Omental fat pad (tissue), 3 donors: ENCODE measurements at regions not wholly inside any gene's neighbourhood (a gene's known extent, or its start where the extent isn't known, plus 50 kb on each side); places are given as distances from the start of the nearest gene placed in this dataset.
"Not testable (repeated sequence)": the region's sequence is repeated elsewhere in the genome, so short reads cannot be mapped to it uniquely, and the experiment has no call there.

Source experiments
- ATAC-seq: fragments of 150-250 bp; one replicate; pipeline ENCODE4 v1.9.1; 2016; ENCODE audit warnings: mild to moderate bottlenecking, moderate library complexity; ENCODE audit not compliant: low FRiP score
- DNase-seq: peaks from one replicate; pipeline ENCODE4 v3.0.0-alpha.2; 2019; ENCODE audit warnings: low spot score
- TF ChIP-seq, protein P1 (sequence below), 3 donors: fragments of 450-650 bp; IDR thresholded peaks; one replicate each; pipeline ENCODE4 v1.5.1; 2016 to 2017; ENCODE audit warnings: antibody characterized with exemption in 3 of 3, mild to moderate bottlenecking in 3 of 3, moderate library complexity in 2 of 3

GRCh38 chr2:235220331-235220730 is 268.5 kb downstream of the SH3BP4 start:
- ATAC-seq (no peak), DNase-seq (no peak)
- TF ChIP-seq, protein P1, sequence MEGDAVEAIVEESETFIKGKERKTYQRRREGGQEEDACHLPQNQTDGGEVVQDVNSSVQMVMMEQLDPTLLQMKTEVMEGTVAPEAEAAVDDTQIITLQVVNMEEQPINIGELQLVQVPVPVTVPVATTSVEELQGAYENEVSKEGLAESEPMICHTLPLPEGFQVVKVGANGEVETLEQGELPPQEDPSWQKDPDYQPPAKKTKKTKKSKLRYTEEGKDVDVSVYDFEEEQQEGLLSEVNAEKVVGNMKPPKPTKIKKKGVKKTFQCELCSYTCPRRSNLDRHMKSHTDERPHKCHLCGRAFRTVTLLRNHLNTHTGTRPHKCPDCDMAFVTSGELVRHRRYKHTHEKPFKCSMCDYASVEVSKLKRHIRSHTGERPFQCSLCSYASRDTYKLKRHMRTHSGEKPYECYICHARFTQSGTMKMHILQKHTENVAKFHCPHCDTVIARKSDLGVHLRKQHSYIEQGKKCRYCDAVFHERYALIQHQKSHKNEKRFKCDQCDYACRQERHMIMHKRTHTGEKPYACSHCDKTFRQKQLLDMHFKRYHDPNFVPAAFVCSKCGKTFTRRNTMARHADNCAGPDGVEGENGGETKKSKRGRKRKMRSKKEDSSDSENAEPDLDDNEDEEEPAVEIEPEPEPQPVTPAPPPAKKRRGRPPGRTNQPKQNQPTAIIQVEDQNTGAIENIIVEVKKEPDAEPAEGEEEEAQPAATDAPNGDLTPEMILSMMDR (IDR thresholded peaks at IDR 0.05): no peak

DNA sequence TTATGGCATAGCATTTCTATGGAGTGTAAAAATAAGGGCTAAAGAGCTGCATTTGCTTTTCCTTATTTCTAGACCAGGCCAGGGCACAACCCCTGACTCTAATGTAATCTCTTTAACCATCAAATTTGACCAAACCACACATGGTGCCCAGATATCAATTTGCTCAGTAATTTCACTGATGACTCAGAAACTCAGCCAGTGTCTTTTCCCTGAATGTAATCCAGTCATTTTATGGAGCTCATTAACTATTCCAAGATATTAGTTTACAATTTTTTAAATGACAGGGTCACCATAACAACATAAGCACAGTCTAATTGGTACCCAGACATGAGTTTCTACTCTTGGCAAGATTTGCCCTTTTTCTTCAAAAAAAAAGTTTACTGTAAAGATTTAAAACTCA is 270.8 kb upstream of the AGAP1 start:
- TF ChIP-seq, protein P1 (IDR thresholded peaks at IDR 0.05): no peak
- DNase-seq (no peak), ATAC-seq (no peak)

- DNase-seq: no peak
- TF ChIP-seq, protein P1 (IDR thresholded peaks at IDR 0.05): no peak
- ATAC-seq: no peak
Measured at GRCh38 chr2:235224410-235224809, 269.4 kb upstream of the AGAP1 start.

GRCh38 chr2:235225261-235225660 is 268.6 kb upstream of the AGAP1 start:
- DNase-seq (no peak), ATAC-seq (no peak)
- TF ChIP-seq, protein P1 (IDR thresholded peaks at IDR 0.05): no peak

GRCh38 chr2:235227590-235227989 is 266.3 kb upstream of the AGAP1 start:
- TF ChIP-seq, protein P1 (IDR thresholded peaks at IDR 0.05): no peak
- no peak for ATAC-seq

GRCh38 chr2:235228422-235228821 is 265.4 kb upstream of the AGAP1 start:
- not testable (repeated sequence) for DNase-seq, ATAC-seq

More at GRCh38 chr2:235227590-235227989, 266.3 kb upstream of the AGAP1 start:
- no peak for DNase-seq

DNA sequence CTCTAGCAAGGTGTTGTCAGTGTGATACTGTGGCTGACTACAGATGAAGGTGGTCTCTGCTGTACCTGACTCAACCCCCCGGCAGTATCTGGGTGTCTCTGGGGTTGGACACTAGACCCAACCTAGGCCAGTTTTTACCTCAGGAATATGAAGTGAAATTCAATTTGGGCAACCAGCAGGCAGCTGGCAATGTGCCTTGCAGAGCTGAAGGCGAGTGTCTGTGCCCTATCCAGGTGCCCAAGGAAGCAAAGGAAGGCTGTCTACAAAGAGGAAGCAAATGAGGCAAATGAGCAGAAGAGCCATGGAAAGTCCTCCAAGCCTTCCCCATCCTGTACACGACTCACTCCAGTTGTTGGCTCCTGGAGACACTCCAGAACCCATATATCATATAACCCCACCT is 264.6 kb upstream of the AGAP1 start:
- DNase-seq: no peak
- ATAC-seq: no peak
- TF ChIP-seq, protein P1 (IDR thresholded peaks at IDR 0.05): no peak
